Thyroid gland (tissue), 4 donors: ENCODE measurements at regions not wholly inside any gene's neighbourhood (a gene's known extent, or its start where the extent isn't known, plus 50 kb on each side); places are given as distances from the start of the nearest gene placed in this dataset.

ENCODE experiments used
- CTCF ChIP-seq, 6 experiments: fragments of 200-600 bp in 3 of 6; fragments of 450-650 bp in 3 of 6; sonication (generic) in 3 of 6; IDR thresholded peaks; one replicate each; pipeline ENCODE4 v1.5.1; 2016 to 2019; ENCODE audit warnings: antibody characterized with exemption in 6 of 6, mild to moderate bottlenecking in 2 of 6, inconsistent platforms in 1 of 6, moderate library complexity in 1 of 6
- POLR2A ChIP-seq, 2 donors: fragments of 450-650 bp; IDR thresholded peaks; one replicate each; pipeline ENCODE4 v1.6.1; 2017; ENCODE audit warnings: antibody characterized with exemption in 2 of 2, mild to moderate bottlenecking in 2 of 2, moderate library complexity in 1 of 2

DNA sequence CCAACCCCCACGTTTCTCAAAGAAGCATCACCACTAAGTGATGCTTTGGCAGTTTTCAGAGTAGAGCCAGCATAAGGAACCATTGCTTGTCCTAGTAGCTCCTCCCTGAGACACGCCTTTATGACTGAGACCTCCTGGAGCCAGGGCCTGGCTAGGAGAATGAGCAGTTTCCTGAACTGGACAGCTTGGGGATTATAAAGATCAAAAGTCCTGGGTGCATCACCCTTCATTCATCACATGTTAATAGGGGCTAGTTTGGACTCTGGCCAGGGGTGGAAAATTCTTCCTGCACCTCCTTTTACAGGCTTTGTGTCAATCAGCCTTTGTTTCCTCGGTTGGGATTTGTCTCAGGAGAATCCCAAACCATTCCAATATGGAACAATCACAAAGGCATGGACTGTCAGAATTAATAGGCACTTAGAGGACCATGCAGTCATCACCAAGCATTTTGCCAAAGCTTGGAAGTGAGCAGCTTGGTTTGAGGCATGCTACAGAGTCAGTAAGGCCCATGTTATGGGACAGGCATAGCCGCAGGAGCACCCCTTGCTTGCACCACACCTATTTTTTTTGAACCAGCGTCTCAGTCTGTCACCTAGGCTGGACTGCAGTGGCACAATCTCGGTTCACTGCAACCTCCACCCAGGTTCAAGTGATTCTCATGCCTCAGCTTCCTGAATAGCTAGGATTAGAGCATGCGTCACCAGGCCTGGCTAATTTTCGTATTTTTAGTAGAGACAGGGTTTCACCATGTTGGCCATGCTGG is 64.9 kb upstream of the TGM3 start:
- TF ChIP-seq POLR2A (IDR thresholded peaks at IDR 0.05) = no peak
- TF ChIP-seq CTCF (IDR thresholded peaks at IDR 0.05) = no peak
